SK-N-SH treated with all-trans-retinoic acid at 6 μM for 48 hours (cell line): ENCODE measurements at regions not wholly inside any gene's neighbourhood (a gene's known extent, or its start where the extent isn't known, plus 50 kb on each side); places are given as distances from the start of the nearest gene placed in this dataset.

Experiments used
- ARNTL ChIP-seq: fragments of 450-650 bp; formaldehyde crosslinking; IDR thresholded peaks from 2 replicates; pipeline ENCODE4 v1.5.0; 2020; ENCODE audit warnings: low read depth, mild to moderate bottlenecking, moderate library complexity, borderline replicate concordance
- BACH2 ChIP-seq: fragments of 250-450 bp; sonication (Bioruptor Pico); IDR thresholded peaks from 2 replicates; pipeline ENCODE4 v1.9.0; 2021; ENCODE audit warnings: mild to moderate bottlenecking, borderline replicate concordance
- ISL1 ChIP-seq: fragments of 250-450 bp; sonication (Bioruptor Pico); IDR thresholded peaks from 2 replicates; pipeline ENCODE4 v2.1.2; 2022; ENCODE audit warnings: mild to moderate bottlenecking, moderate library complexity
- OSR1 ChIP-seq: fragments of 250-450 bp; sonication (Bioruptor Pico); IDR thresholded peaks from 2 replicates; pipeline ENCODE4 v1.8.0; 2022; ENCODE audit warnings: moderate library complexity, mild to moderate bottlenecking, inconsistent platforms
- RARB ChIP-seq: fragments of 250-450 bp; sonication (Bioruptor Pico); IDR thresholded peaks from 2 replicates; pipeline ENCODE4 v1.8.0; 2021; ENCODE audit warnings: mild to moderate bottlenecking, moderate library complexity
- SNAI2 ChIP-seq: fragments of 250-450 bp; sonication (Bioruptor Pico); IDR thresholded peaks from 2 replicates; pipeline ENCODE4 v1.5.0; 2020; ENCODE audit warnings: mild to moderate bottlenecking, moderate library complexity
- ZFP30 ChIP-seq: fragments of 450-650 bp; formaldehyde crosslinking; IDR thresholded peaks from 2 replicates; pipeline ENCODE4 v1.5.0; 2022; ENCODE audit warnings: mild to moderate bottlenecking, moderate library complexity
- TF ChIP-seq, protein P1 (sequence below): fragments of 250-450 bp; sonication (Bioruptor Pico); IDR thresholded peaks from 2 replicates; pipeline ENCODE4 v1.8.0; 2020; ENCODE audit warnings: mild to moderate bottlenecking, moderate library complexity, borderline replicate concordance

DNA sequence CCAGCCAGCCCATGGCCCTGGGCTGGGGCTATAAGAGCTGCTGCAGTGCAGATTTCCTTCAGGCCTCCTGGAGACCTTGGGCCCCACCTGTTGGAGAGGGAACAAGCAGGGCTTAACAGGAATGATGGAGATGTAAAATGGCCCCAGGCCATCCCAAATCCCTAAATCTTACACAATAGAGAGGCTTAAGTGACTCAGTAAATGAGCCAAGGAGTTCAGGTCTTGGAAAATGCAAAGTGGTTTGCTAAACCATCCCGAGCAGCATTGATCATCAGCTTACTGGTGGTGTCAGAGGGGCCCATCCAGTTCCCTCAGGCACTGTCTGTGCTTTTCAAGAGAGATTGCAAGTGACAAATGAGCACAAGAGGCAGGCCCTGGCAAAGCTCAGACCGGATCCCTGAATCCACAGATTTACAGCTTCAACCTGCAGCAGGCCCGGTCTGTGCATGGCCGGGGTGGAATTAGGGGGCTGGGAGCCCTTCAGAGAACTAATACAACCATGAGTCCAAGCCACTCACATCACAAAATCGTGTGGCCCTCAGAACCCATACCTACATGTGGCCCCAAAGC is 325.4 kb downstream of the UACA start:
- no peak for TF ChIP-seq ARNTL (CRISPR knock-in tag)
- TF ChIP-seq, protein P1, sequence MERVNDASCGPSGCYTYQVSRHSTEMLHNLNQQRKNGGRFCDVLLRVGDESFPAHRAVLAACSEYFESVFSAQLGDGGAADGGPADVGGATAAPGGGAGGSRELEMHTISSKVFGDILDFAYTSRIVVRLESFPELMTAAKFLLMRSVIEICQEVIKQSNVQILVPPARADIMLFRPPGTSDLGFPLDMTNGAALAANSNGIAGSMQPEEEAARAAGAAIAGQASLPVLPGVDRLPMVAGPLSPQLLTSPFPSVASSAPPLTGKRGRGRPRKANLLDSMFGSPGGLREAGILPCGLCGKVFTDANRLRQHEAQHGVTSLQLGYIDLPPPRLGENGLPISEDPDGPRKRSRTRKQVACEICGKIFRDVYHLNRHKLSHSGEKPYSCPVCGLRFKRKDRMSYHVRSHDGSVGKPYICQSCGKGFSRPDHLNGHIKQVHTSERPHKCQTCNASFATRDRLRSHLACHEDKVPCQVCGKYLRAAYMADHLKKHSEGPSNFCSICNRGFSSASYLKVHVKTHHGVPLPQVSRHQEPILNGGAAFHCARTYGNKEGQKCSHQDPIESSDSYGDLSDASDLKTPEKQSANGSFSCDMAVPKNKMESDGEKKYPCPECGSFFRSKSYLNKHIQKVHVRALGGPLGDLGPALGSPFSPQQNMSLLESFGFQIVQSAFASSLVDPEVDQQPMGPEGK, result no peak
- TF ChIP-seq ZFP30 (CRISPR knock-in tag), result no peak
- TF ChIP-seq RARB (CRISPR knock-in tag), result no peak
- TF ChIP-seq SNAI2 (CRISPR knock-in tag), result no peak
- no peak for TF ChIP-seq BACH2 (CRISPR knock-in tag)
- TF ChIP-seq ISL1, result no peak
- TF ChIP-seq OSR1, result no peak
